OCI-LY1 (cell line): ENCODE measurements at regions not wholly inside any gene's neighbourhood (a gene's known extent, or its start where the extent isn't known, plus 50 kb on each side); places are given as distances from the start of the nearest gene placed in this dataset.

Experiments
- H2AFZ ChIP-seq: fragments of 200-600 bp; sonication (generic), shearing (Covaris generic); 2 replicates; pipeline ENCODE4 v1.6.0; 2014; ENCODE audit warnings: antibody characterized with exemption, mild to moderate bottlenecking, low read length
- H3F3A ChIP-seq: fragments of 200-600 bp; sonication (generic), shearing (Covaris generic); 2 replicates; pipeline ENCODE4 v1.6.0; 2014; ENCODE audit warnings: mild to moderate bottlenecking, antibody characterized with exemption, low read length, moderate library complexity; ENCODE audit not compliant: insufficient read depth
- H3K27ac ChIP-seq: fragments of 200-600 bp; sonication (generic); 2 replicates; pipeline ENCODE4 v1.5.1; 2014; ENCODE audit warnings: low read length, mixed run types, mild to moderate bottlenecking, low read depth; ENCODE audit not compliant: poor library complexity, severe bottlenecking
- H3K27me3 ChIP-seq: fragments of 200-600 bp; sonication (generic); 2 replicates; pipeline ENCODE4 v1.6.0; 2014; ENCODE audit warnings: antibody characterized with exemption, mild to moderate bottlenecking, low read length, moderate library complexity; ENCODE audit not compliant: insufficient read depth
- H3K36me3 ChIP-seq: fragments of 200-600 bp; sonication (generic); 2 replicates; pipeline ENCODE4 v1.6.1; 2014; ENCODE audit warnings: mild to moderate bottlenecking, antibody characterized with exemption, low read length, moderate library complexity, mixed read lengths; ENCODE audit not compliant: insufficient read depth
- H3K4me1 ChIP-seq: fragments of 200-600 bp; sonication (generic); 2 replicates; pipeline ENCODE4 v1.5.1; 2014; ENCODE audit warnings: mild to moderate bottlenecking, low read length, moderate library complexity; ENCODE audit not compliant: insufficient read depth, severe bottlenecking
- H3K4me2 ChIP-seq: fragments of 200-600 bp; sonication (generic), shearing (Covaris generic); 2 replicates; pipeline ENCODE4 v1.6.1; 2014; ENCODE audit warnings: low read length
- H3K4me3 ChIP-seq: fragments of 200-600 bp; sonication (generic); 2 replicates; pipeline ENCODE4 v1.5.1; 2014; ENCODE audit warnings: low read length, low read depth, mild to moderate bottlenecking, mixed read lengths; ENCODE audit not compliant: poor library complexity, severe bottlenecking
- H3K79me2 ChIP-seq: fragments of 200-600 bp; shearing (Covaris generic); 2 replicates; pipeline ENCODE4 v1.6.1; 2016; ENCODE audit warnings: mixed run types, low read length, mixed read lengths; ENCODE audit not compliant: insufficient read depth
- H3K9ac ChIP-seq: fragments of 200-600 bp; sonication (generic), shearing (Covaris generic); 2 replicates; pipeline ENCODE4 v1.6.1; 2014; ENCODE audit warnings: mild to moderate bottlenecking, low read length, mixed read lengths
- H3K9me2 ChIP-seq: fragments of 200-600 bp; sonication (generic), shearing (Covaris generic); 2 replicates; pipeline ENCODE4 v1.6.1; 2014; ENCODE audit warnings: low read depth, mild to moderate bottlenecking, low read length, mixed read lengths
- H3K9me3 ChIP-seq: fragments of 200-600 bp; shearing (Covaris generic); 2 replicates; pipeline ENCODE4 v1.6.1; 2014; ENCODE audit warnings: low read length, mixed read lengths
- H4K20me1 ChIP-seq: fragments of 200-600 bp; sonication (generic), shearing (Covaris generic); 2 replicates; pipeline ENCODE4 v1.6.0; 2016; ENCODE audit warnings: mild to moderate bottlenecking, low read length; ENCODE audit not compliant: insufficient read depth
- CTCF ChIP-seq: fragments of 200-600 bp; sonication (generic), shearing (Covaris generic); IDR thresholded peaks from 2 replicates; pipeline ENCODE4 v1.5.1; 2017; ENCODE audit warnings: mild to moderate bottlenecking, antibody characterized with exemption, low read length, moderate library complexity, mixed read lengths
- EZH2 ChIP-seq: fragments of 200-600 bp; sonication (generic), shearing (Covaris generic); IDR thresholded peaks from 2 replicates; pipeline ENCODE4 v1.8.0; 2017; ENCODE audit warnings: borderline replicate concordance, mixed run types, mild to moderate bottlenecking, antibody characterized with exemption, low read length, moderate library complexity, mixed read lengths

GRCh38 chr4:106476741-106477140, 108.2 kb upstream of the GIMD1 start:
- H3F3A ChIP-seq: no peaks in the 10 kb centered on the region
- no peaks in the 10 kb centered on the region for H3K9me2 ChIP-seq
- no peak overlapping the region for H2AFZ ChIP-seq
- H3K27me3 ChIP-seq: no peaks in the 10 kb centered on the region
- no peak overlapping the region for H3K4me3 ChIP-seq
- H3K9ac ChIP-seq: no peak overlapping the region
- H3K36me3 ChIP-seq: no peaks in the 10 kb centered on the region
- H3K9me3 ChIP-seq: no peaks in the 10 kb centered on the region
- H3K4me1 ChIP-seq: no peaks in the 10 kb centered on the region
- H3K4me2 ChIP-seq: no peak overlapping the region
- no peak overlapping the region for H3K27ac ChIP-seq
- H3K79me2 ChIP-seq: no peaks in the 10 kb centered on the region
- no peaks in the 10 kb centered on the region for H4K20me1 ChIP-seq
- TF ChIP-seq CTCF (no peak), EZH2 (no peak)

GRCh38 chr4:106473515-106473914, 104.9 kb upstream of the GIMD1 start:
- H2AFZ ChIP-seq: no peak overlapping the region
- no peak overlapping the region for H3K4me2 ChIP-seq
- H3K27me3 ChIP-seq: no peaks in the 10 kb centered on the region
- H3K4me3 ChIP-seq: no peak overlapping the region
- H3K79me2 ChIP-seq: no peaks in the 10 kb centered on the region
- no peaks in the 10 kb centered on the region for H3K4me1 ChIP-seq
- H3K9me2 ChIP-seq: no peaks in the 10 kb centered on the region
- no peak for TF ChIP-seq CTCF
- no peak for TF ChIP-seq EZH2
- no peaks in the 10 kb centered on the region for H3K9me3 ChIP-seq
- H4K20me1 ChIP-seq: no peaks in the 10 kb centered on the region
- H3K36me3 ChIP-seq: no peaks in the 10 kb centered on the region
- no peak overlapping the region for H3K9ac ChIP-seq
- H3K27ac ChIP-seq: no peak overlapping the region
- no peaks in the 10 kb centered on the region for H3F3A ChIP-seq

GRCh38 chr4:106471151-106471550, 102.6 kb upstream of the GIMD1 start:
- Histone ChIP-seq H2AFZ (no peak overlapping the region), H3K36me3 (no peaks in the 10 kb centered on the region), H3K27ac (no peak overlapping the region), H3K9me3 (no peaks in the 10 kb centered on the region), H3K4me1 (no peaks in the 10 kb centered on the region), H3K4me2 (no peak overlapping the region), H3K9me2 (no peaks in the 10 kb centered on the region), H3K27me3 (no peaks in the 10 kb centered on the region), H3K4me3 (no peak overlapping the region), H3K9ac (no peak overlapping the region), H3F3A (no peaks in the 10 kb centered on the region), H4K20me1 (no peaks in the 10 kb centered on the region), H3K79me2 (no peaks in the 10 kb centered on the region)
- TF ChIP-seq EZH2 (no peak), CTCF (no peak)
